Hematopoietic multipotent progenitor cell (in vitro differentiated cells): ENCODE measurements at regions not wholly inside any gene's neighbourhood (a gene's known extent, or its start where the extent isn't known, plus 50 kb on each side); places are given as distances from the start of the nearest gene placed in this dataset.
"Not testable (repeated sequence)": the region's sequence is repeated elsewhere in the genome, so short reads cannot be mapped to it uniquely, and the experiment has no call there.

Source experiments
- DNase-seq, 3 donors: peaks; one replicate each; pipeline ENCODE4 v3.0.0-alpha.2; 2011 to 2015; ENCODE audit warnings: low read depth in 2 of 3, low spot score in 2 of 3

GRCh38 chr13:58953638-58954037, 1210.1 kb downstream of the DIAPH3 start:
- DNase-seq, result peak in 2 of 3 donors; percentile 9 to 55

- no peak for DNase-seq
These were observed 1208.0 kb downstream of the DIAPH3 start for GRCh38 chr13:58955546-58956385.

GRCh38 chr13:58958097-58958496, 1205.6 kb downstream of the DIAPH3 start:
- not testable (repeated sequence) for DNase-seq

GRCh38 chr13:58960888-58961287, 1202.8 kb downstream of the DIAPH3 start:
- peak in 2 of 3 donors; percentile 19 to 61 for DNase-seq

GRCh38 chr13:58963321-58963720, 1200.4 kb downstream of the DIAPH3 start:
- DNase-seq, result no peak

- DNase-seq, result no peak
These were observed 1199.7 kb downstream of the DIAPH3 start for GRCh38 chr13:58964048-58964447.

- no peak for DNase-seq
These were observed 1186.6 kb downstream of the DIAPH3 start for GRCh38 chr13:58977085-58977484.

- no peak for DNase-seq
These were observed 1185.4 kb downstream of the DIAPH3 start for GRCh38 chr13:58978331-58978730.

- DNase-seq, result no peak
These were observed 1183.9 kb downstream of the DIAPH3 start for GRCh38 chr13:58979851-58980250.

- no peak for DNase-seq
These were observed 1177.9 kb downstream of the DIAPH3 start for GRCh38 chr13:58985845-58986244.

GRCh38 chr13:58989556-58989955, 1174.2 kb downstream of the DIAPH3 start:
- DNase-seq, result no peak

GRCh38 chr13:58991826-58992477, 1171.8 kb downstream of the DIAPH3 start:
- DNase-seq, result no peak

- no peak for DNase-seq
These were observed 1171.2 kb downstream of the DIAPH3 start for GRCh38 chr13:58992478-58993042.

- DNase-seq, result no peak
These were observed 1169.7 kb downstream of the DIAPH3 start for GRCh38 chr13:58994077-58994476.

GRCh38 chr13:58994777-58995176, 1169.0 kb downstream of the DIAPH3 start:
- DNase-seq, result peak in 2 of 3 donors; percentile 0 to 2

GRCh38 chr13:58998716-58999115, 1165.0 kb downstream of the DIAPH3 start:
- no peak for DNase-seq

GRCh38 chr13:58999851-59000250, 1163.9 kb downstream of the DIAPH3 start:
- no peak for DNase-seq

GRCh38 chr13:59000770-59001169, 1163.0 kb downstream of the DIAPH3 start:
- DNase-seq, result no peak

GRCh38 chr13:59012731-59013130, 1151.0 kb downstream of the DIAPH3 start:
- DNase-seq, result no peak

- no peak for DNase-seq
These were observed 1147.5 kb downstream of the DIAPH3 start for GRCh38 chr13:59016250-59016649.

GRCh38 chr13:59024434-59024833, 1139.3 kb downstream of the DIAPH3 start:
- DNase-seq, result no peak

GRCh38 chr13:59034198-59034597, 1129.5 kb downstream of the DIAPH3 start:
- no peak for DNase-seq
